HFFc6 (cell line): ENCODE measurements at regions not wholly inside any gene's neighbourhood (a gene's known extent, or its start where the extent isn't known, plus 50 kb on each side); places are given as distances from the start of the nearest gene placed in this dataset.

ENCODE experiments used
- DNase-seq: peaks from one replicate; pipeline ENCODE4 v3.0.0-alpha.2; 2018
- H3K27ac Mint-ChIP-seq: 2 replicates; pipeline ENCODE4 v1.8.0; 2020; ENCODE audit warnings: mild to moderate bottlenecking, mixed read lengths
- H3K27me3 Mint-ChIP-seq: 2 replicates; pipeline ENCODE4 v1.8.0; 2021; ENCODE audit warnings: mild to moderate bottlenecking, moderate library complexity, mixed read lengths; ENCODE audit not compliant: insufficient read depth
- H3K36me3 Mint-ChIP-seq: 2 replicates; pipeline ENCODE4 v1.8.0; 2021; ENCODE audit warnings: low read depth, mixed read lengths
- H3K4me1 Mint-ChIP-seq: 2 replicates; pipeline ENCODE4 v1.8.0; 2020; ENCODE audit warnings: low read depth, mixed read lengths
- H3K4me3 Mint-ChIP-seq: 2 replicates; pipeline ENCODE4 v1.8.0; 2020; ENCODE audit warnings: mild to moderate bottlenecking, moderate library complexity, mixed read lengths
- H3K9me3 Mint-ChIP-seq: 2 replicates; pipeline ENCODE4 v1.8.0; 2020; ENCODE audit warnings: mild to moderate bottlenecking, mixed read lengths
- TF ChIP-seq, protein P1 (sequence below): fragments of 200-600 bp; sonication (generic); IDR thresholded peaks from 2 replicates; pipeline ENCODE4 v1.5.0; 2021; ENCODE audit warnings: antibody characterized with exemption, mild to moderate bottlenecking

- Mint-ChIP-seq H3K36me3 (no peaks in the 10 kb centered on the region), H3K4me1 (no peaks in the 10 kb centered on the region), H3K4me3 (no peak overlapping the region), H3K27me3 (peaks cover 1% of the 10 kb centered on the region; the same call in 1 of the 2 replicates), H3K9me3 (peaks cover 13% of the 10 kb centered on the region; the same call in 1 of the 2 replicates), H3K27ac (no peak overlapping the region)
- no peak for DNase-seq
- TF ChIP-seq, protein P1, sequence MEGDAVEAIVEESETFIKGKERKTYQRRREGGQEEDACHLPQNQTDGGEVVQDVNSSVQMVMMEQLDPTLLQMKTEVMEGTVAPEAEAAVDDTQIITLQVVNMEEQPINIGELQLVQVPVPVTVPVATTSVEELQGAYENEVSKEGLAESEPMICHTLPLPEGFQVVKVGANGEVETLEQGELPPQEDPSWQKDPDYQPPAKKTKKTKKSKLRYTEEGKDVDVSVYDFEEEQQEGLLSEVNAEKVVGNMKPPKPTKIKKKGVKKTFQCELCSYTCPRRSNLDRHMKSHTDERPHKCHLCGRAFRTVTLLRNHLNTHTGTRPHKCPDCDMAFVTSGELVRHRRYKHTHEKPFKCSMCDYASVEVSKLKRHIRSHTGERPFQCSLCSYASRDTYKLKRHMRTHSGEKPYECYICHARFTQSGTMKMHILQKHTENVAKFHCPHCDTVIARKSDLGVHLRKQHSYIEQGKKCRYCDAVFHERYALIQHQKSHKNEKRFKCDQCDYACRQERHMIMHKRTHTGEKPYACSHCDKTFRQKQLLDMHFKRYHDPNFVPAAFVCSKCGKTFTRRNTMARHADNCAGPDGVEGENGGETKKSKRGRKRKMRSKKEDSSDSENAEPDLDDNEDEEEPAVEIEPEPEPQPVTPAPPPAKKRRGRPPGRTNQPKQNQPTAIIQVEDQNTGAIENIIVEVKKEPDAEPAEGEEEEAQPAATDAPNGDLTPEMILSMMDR, result no peak
Observed at GRCh38 chr9:19615036-19615624, 173.7 kb downstream of the SLC24A2 start.

- DNase-seq, result no peak
- Mint-ChIP-seq H3K27me3 (peaks cover 1% of the 10 kb centered on the region; the same call in 1 of the 2 replicates), H3K36me3 (no peaks in the 10 kb centered on the region), H3K4me1 (no peaks in the 10 kb centered on the region), H3K27ac (no peak overlapping the region), H3K4me3 (no peak overlapping the region), H3K9me3 (peaks cover 13% of the 10 kb centered on the region; the same call in 1 of the 2 replicates)
- TF ChIP-seq, protein P1, result no peak
Observed at GRCh38 chr9:19614294-19614693, 174.5 kb downstream of the SLC24A2 start.

DNA sequence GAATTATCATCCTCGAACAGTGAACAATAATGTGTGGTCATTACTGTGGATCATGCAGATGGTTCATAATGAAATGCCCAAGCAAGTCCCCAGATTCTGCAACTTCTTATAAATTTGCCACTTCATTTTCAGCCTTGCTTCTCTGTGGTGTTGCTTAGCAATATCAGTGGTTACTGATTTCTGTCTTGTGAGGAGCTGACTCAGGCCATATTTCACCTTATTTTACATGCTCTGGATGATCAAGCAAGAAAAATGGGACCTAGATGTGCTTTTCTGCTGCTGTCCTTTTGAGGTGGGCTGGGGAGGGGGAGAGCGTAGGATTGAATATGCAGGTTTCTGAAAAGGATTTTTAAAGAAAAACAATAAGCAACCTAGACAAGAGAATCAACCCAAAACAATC lies 188.3 kb downstream of the SLC24A2 start:
- H3K36me3 Mint-ChIP-seq, result no peaks in the 10 kb centered on the region
- no peaks in the 10 kb centered on the region for H3K27me3 Mint-ChIP-seq
- no peak for DNase-seq
- no peak overlapping the region for H3K27ac Mint-ChIP-seq
- no peaks in the 10 kb centered on the region for H3K4me1 Mint-ChIP-seq
- H3K9me3 Mint-ChIP-seq, result peaks cover 18% of the 10 kb centered on the region
- H3K4me3 Mint-ChIP-seq, result no peak overlapping the region
- TF ChIP-seq, protein P1, result no peak

GRCh38 chr9:19598722-19599121 lies 189.9 kb downstream of the ACER2 start:
- H3K27ac Mint-ChIP-seq, result no peak overlapping the region
- H3K27me3 Mint-ChIP-seq, result 0 out of 2 replicates have a peak, but pooled peaks cover 3% of the 10 kb centered on the region
- TF ChIP-seq, protein P1, result no peak
- no peak overlapping the region for H3K4me3 Mint-ChIP-seq
- peaks cover 15% of the 10 kb centered on the region for H3K9me3 Mint-ChIP-seq
- H3K4me1 Mint-ChIP-seq, result no peaks in the 10 kb centered on the region
- no peaks in the 10 kb centered on the region for H3K36me3 Mint-ChIP-seq
- no peak for DNase-seq

DNA sequence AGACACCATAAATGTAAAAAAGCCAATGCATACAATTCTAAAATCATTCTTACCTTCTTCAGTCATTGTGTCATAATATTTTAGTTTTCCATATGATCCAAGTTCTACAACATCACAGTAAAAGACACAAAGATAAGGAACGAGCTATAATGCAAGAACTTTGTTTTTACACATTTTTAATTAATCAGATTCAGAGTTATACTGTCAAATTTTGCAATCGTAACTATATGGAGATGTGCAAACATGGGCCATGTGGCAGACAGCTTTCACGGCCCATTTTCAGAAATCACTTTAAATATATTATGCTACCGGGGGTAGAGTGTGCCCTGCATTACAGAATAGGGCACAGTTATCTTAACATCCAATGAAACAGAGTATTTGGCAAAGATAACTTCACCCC lies 188.4 kb downstream of the ACER2 start:
- peaks cover 4% of the 10 kb centered on the region; the same call in 1 of the 2 replicates for H3K27me3 Mint-ChIP-seq
- DNase-seq, result no peak
- no peaks in the 10 kb centered on the region for H3K36me3 Mint-ChIP-seq
- TF ChIP-seq, protein P1, result no peak
- no peak overlapping the region for H3K4me3 Mint-ChIP-seq
- peaks cover 19% of the 10 kb centered on the region for H3K9me3 Mint-ChIP-seq
- H3K27ac Mint-ChIP-seq, result no peak overlapping the region
- no peaks in the 10 kb centered on the region for H3K4me1 Mint-ChIP-seq
